Ishikawa (cell line): ENCODE measurements at regions not wholly inside any gene's neighbourhood (a gene's known extent, or its start where the extent isn't known, plus 50 kb on each side); places are given as distances from the start of the nearest gene placed in this dataset.

Experiments used
- CEBPB ChIP-seq: IDR thresholded peaks from 2 replicates; pipeline ENCODE4 v1.6.1; 2012
- CREB1 ChIP-seq: IDR thresholded peaks from 2 replicates; pipeline ENCODE4 v1.6.1; 2012; ENCODE audit warnings: low read depth
- EGR1 ChIP-seq: IDR thresholded peaks from 2 replicates; pipeline ENCODE4 v1.6.1; 2012
- EP300 ChIP-seq: IDR thresholded peaks from 2 replicates; pipeline ENCODE4 v1.6.1; 2012; ENCODE audit warnings: borderline replicate concordance
- FOXM1 ChIP-seq: IDR thresholded peaks from 2 replicates; pipeline ENCODE4 v1.6.1; 2012; ENCODE audit warnings: low read depth, borderline replicate concordance
- REST ChIP-seq: IDR thresholded peaks from 2 replicates; pipeline ENCODE4 v1.6.1; 2012; ENCODE audit warnings: low read depth, mild to moderate bottlenecking
- TCF12 ChIP-seq: IDR thresholded peaks from 2 replicates; pipeline ENCODE4 v1.6.1; 2012; ENCODE audit warnings: low read depth
- USF1 ChIP-seq: IDR thresholded peaks from 2 replicates; pipeline ENCODE4 v1.6.1; 2012
- ZBTB7A ChIP-seq: IDR thresholded peaks from 2 replicates; pipeline ENCODE4 v1.6.1; 2012; ENCODE audit warnings: low read depth

GRCh38 chr6:111971181-111971841 is 82.6 kb upstream of the CCN6 start:
- TF ChIP-seq EP300 (no peak), TCF12 (no peak), REST (no peak), USF1 (no peak), CEBPB (no peak), FOXM1 (no peak), EGR1 (no peak), ZBTB7A (no peak), CREB1 (no peak)
